ENCODE measurements at regions not wholly inside any gene's neighbourhood (a gene's known extent, or its start where the extent isn't known, plus 50 kb on each side); places are given as distances from the start of the nearest gene placed in this dataset.
A peak's percentile ranks its signal among the peaks of the same experiment; 100 is the strongest.
"Not testable (repeated sequence)": the region's sequence is repeated elsewhere in the genome, so short reads cannot be mapped to it uniquely, and the experiment has no call there.

DNA sequence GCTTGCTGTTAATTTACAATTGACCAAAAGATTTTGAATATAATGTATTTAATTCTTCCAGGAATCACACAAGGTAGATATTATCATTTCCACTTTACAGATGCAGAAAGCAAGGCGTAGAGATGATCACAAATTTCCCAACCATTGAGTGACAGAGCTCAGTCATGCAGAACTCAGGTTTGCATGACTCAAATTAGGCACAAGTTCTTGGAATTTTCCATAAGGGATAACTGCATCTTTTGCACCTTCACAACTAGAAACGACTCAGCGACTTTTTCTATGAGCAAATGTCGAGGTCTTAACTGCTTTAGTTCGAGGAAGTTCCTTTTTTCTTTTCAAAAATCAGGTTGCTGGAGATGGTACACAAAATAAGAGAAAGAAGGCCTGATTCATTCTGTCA lies 265.5 kb upstream of the PAPPA start:
- dilution Hi-C loops (cut with MboI; ENCODE audit: extremely low pct_ligation_motif_present, low sequenced_read_pairs) = no loop called here
- Histone ChIP-seq H3K4me1 (ENCODE audit: control insufficient read depth, extremely low read depth, insufficient read depth, low read length) (no peaks in the 10 kb centered on the region), H2AFZ (ENCODE audit: control insufficient read depth, low read length) (no peak overlapping the region), H3K9me1 (ENCODE audit: control insufficient read depth, extremely low read depth, insufficient read depth, low read length) (no peaks in the 10 kb centered on the region), H3K27me3 (ENCODE audit: control insufficient read depth, extremely low read depth, insufficient read depth, low read length) (no peaks in the 10 kb centered on the region), H3K9me3 (ENCODE audit: control insufficient read depth, low read depth, low read length) (no peaks in the 10 kb centered on the region), H3K36me3 (ENCODE audit: control insufficient read depth in 2 of 2, extremely low read depth in 1 of 2, insufficient read depth in 2 of 2, low read length in 2 of 2) (no peaks in the 10 kb centered on the region), H3K4me2 (ENCODE audit: control insufficient read depth, extremely low read depth, insufficient read depth, low read depth, low read length) (no peak overlapping the region), H4K20me1 (ENCODE audit: control insufficient read depth, extremely low read depth, insufficient read depth, low read length) (no peaks in the 10 kb centered on the region), H3K79me2 (ENCODE audit: control insufficient read depth, insufficient read depth, low read length) (no peaks in the 10 kb centered on the region), H3K4me3 (ENCODE audit: control insufficient read depth in 2 of 3, extremely low read depth in 1 of 3, insufficient read depth in 2 of 3, low read depth in 1 of 3, low read length in 3 of 3) (no peak overlapping the region), H3K27ac (ENCODE audit: control insufficient read depth, insufficient read depth, low read length) (no peak overlapping the region), H3K9ac (ENCODE audit: control insufficient read depth, extremely low read depth, insufficient read depth, low read length) (no peak overlapping the region)
- DNase-seq (ENCODE audit: low read depth, low spot score) (no peak), FAIRE-seq (no peak)
- no peak for TF ChIP-seq EZH2 (IDR thresholded peaks at IDR 0.05; ENCODE audit: low read length)
- TF ChIP-seq, protein P1, sequence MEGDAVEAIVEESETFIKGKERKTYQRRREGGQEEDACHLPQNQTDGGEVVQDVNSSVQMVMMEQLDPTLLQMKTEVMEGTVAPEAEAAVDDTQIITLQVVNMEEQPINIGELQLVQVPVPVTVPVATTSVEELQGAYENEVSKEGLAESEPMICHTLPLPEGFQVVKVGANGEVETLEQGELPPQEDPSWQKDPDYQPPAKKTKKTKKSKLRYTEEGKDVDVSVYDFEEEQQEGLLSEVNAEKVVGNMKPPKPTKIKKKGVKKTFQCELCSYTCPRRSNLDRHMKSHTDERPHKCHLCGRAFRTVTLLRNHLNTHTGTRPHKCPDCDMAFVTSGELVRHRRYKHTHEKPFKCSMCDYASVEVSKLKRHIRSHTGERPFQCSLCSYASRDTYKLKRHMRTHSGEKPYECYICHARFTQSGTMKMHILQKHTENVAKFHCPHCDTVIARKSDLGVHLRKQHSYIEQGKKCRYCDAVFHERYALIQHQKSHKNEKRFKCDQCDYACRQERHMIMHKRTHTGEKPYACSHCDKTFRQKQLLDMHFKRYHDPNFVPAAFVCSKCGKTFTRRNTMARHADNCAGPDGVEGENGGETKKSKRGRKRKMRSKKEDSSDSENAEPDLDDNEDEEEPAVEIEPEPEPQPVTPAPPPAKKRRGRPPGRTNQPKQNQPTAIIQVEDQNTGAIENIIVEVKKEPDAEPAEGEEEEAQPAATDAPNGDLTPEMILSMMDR (optimal IDR thresholded peaks at IDR 0.05 in 1 of 3, IDR thresholded peaks at IDR 0.05 in 1 of 3, conservative IDR thresholded peaks at IDR 0.05 in 1 of 3; ENCODE audit: extremely low read depth in 1 of 3, insufficient read depth in 2 of 3, low read length in 3 of 3) = no peak

GRCh38 chr9:115891929-115892328 lies 261.7 kb upstream of the PAPPA start:
- DNase-seq (ENCODE audit: low read depth, low spot score) = peak; percentile 1
- H3K4me2 ChIP-seq (ENCODE audit: control insufficient read depth, extremely low read depth, insufficient read depth, low read depth, low read length) = no peak overlapping the region
- no peak overlapping the region for H3K27ac ChIP-seq (ENCODE audit: control insufficient read depth, insufficient read depth, low read length)
- no peaks in the 10 kb centered on the region for H3K36me3 ChIP-seq (ENCODE audit: control insufficient read depth in 2 of 2, extremely low read depth in 1 of 2, insufficient read depth in 2 of 2, low read length in 2 of 2)
- no peak overlapping the region for H3K9ac ChIP-seq (ENCODE audit: control insufficient read depth, extremely low read depth, insufficient read depth, low read length)
- H3K4me3 ChIP-seq (ENCODE audit: control insufficient read depth in 2 of 3, extremely low read depth in 1 of 3, insufficient read depth in 2 of 3, low read depth in 1 of 3, low read length in 3 of 3) = no peak overlapping the region
- H3K9me1 ChIP-seq (ENCODE audit: control insufficient read depth, extremely low read depth, insufficient read depth, low read length) = no peaks in the 10 kb centered on the region
- H3K9me3 ChIP-seq (ENCODE audit: control insufficient read depth, low read depth, low read length) = no peaks in the 10 kb centered on the region
- dilution Hi-C loops (cut with MboI; ENCODE audit: extremely low pct_ligation_motif_present, low sequenced_read_pairs) = no loop called here
- TF ChIP-seq EZH2 (IDR thresholded peaks at IDR 0.05; ENCODE audit: low read length) = no peak
- TF ChIP-seq, protein P1 (optimal IDR thresholded peaks at IDR 0.05 in 1 of 3, IDR thresholded peaks at IDR 0.05 in 1 of 3, conservative IDR thresholded peaks at IDR 0.05 in 1 of 3; ENCODE audit: extremely low read depth in 1 of 3, insufficient read depth in 2 of 3, low read length in 3 of 3) = no peak
- H4K20me1 ChIP-seq (ENCODE audit: control insufficient read depth, extremely low read depth, insufficient read depth, low read length) = no peaks in the 10 kb centered on the region
- H3K79me2 ChIP-seq (ENCODE audit: control insufficient read depth, insufficient read depth, low read length) = no peaks in the 10 kb centered on the region
- H2AFZ ChIP-seq (ENCODE audit: control insufficient read depth, low read length) = peak overlapping the region; percentile 15
- H3K4me1 ChIP-seq (ENCODE audit: control insufficient read depth, extremely low read depth, insufficient read depth, low read length) = no peaks in the 10 kb centered on the region
- no peaks in the 10 kb centered on the region for H3K27me3 ChIP-seq (ENCODE audit: control insufficient read depth, extremely low read depth, insufficient read depth, low read length)
- FAIRE-seq = no peak

GRCh38 chr9:115898478-115898877 lies 255.1 kb upstream of the PAPPA start:
- H3K9ac ChIP-seq (ENCODE audit: control insufficient read depth, extremely low read depth, insufficient read depth, low read length); H3K4me3 ChIP-seq (ENCODE audit: control insufficient read depth in 2 of 3, extremely low read depth in 1 of 3, insufficient read depth in 2 of 3, low read depth in 1 of 3, low read length in 3 of 3); H4K20me1 ChIP-seq (ENCODE audit: control insufficient read depth, extremely low read depth, insufficient read depth, low read length); FAIRE-seq; H3K4me2 ChIP-seq (ENCODE audit: control insufficient read depth, extremely low read depth, insufficient read depth, low read depth, low read length); H3K36me3 ChIP-seq (ENCODE audit: control insufficient read depth in 2 of 2, extremely low read depth in 1 of 2, insufficient read depth in 2 of 2, low read length in 2 of 2); H3K27ac ChIP-seq (ENCODE audit: control insufficient read depth, insufficient read depth, low read length); H3K4me1 ChIP-seq (ENCODE audit: control insufficient read depth, extremely low read depth, insufficient read depth, low read length); H3K9me1 ChIP-seq (ENCODE audit: control insufficient read depth, extremely low read depth, insufficient read depth, low read length); H2AFZ ChIP-seq (ENCODE audit: control insufficient read depth, low read length); H3K27me3 ChIP-seq (ENCODE audit: control insufficient read depth, extremely low read depth, insufficient read depth, low read length); DNase-seq (ENCODE audit: low read depth, low spot score); dilution Hi-C loops (cut with MboI; ENCODE audit: extremely low pct_ligation_motif_present, low sequenced_read_pairs); H3K9me3 ChIP-seq (ENCODE audit: control insufficient read depth, low read depth, low read length); H3K79me2 ChIP-seq (ENCODE audit: control insufficient read depth, insufficient read depth, low read length): not testable (repeated sequence)
